ENCODE measurements at regions not wholly inside any gene's neighbourhood (a gene's known extent, or its start where the extent isn't known, plus 50 kb on each side); places are given as distances from the start of the nearest gene placed in this dataset.

GRCh38 chr7:68800316-68800715 lies 798.0 kb upstream of the AUTS2 start:
- no peak for DNase-seq (ENCODE audit: low spot score)
- no peaks in the 10 kb centered on the region for H3K36me3 ChIP-seq
- H3K4me3 ChIP-seq = no peak overlapping the region
- H3K9me3 ChIP-seq = no peaks in the 10 kb centered on the region
- H3K27me3 ChIP-seq (replicated peaks; ENCODE audit: insufficient read depth) = no peaks in the 10 kb centered on the region
- no peak for ATAC-seq (ENCODE audit: insufficient number of reproducible peaks, low FRiP score, low read depth)
- no peaks in the 10 kb centered on the region for H3K4me1 ChIP-seq (ENCODE audit: control insufficient read depth in 1 of 2, low read depth in 2 of 2)
- TF ChIP-seq CTCF (IDR thresholded peaks at IDR 0.05) = no peak
- no peak overlapping the region for H3K27ac ChIP-seq

GRCh38 chr7:68805159-68805558 lies 793.1 kb upstream of the AUTS2 start:
- no peak for ATAC-seq (ENCODE audit: insufficient number of reproducible peaks, low FRiP score, low read depth)
- no peaks in the 10 kb centered on the region for H3K27me3 ChIP-seq (replicated peaks; ENCODE audit: insufficient read depth)

GRCh38 chr7:68807666-68808065 lies 790.6 kb upstream of the AUTS2 start:
- no peak for TF ChIP-seq CTCF (IDR thresholded peaks at IDR 0.05)
- no peaks in the 10 kb centered on the region for H3K27me3 ChIP-seq (replicated peaks; ENCODE audit: insufficient read depth)
- no peaks in the 10 kb centered on the region for H3K36me3 ChIP-seq
- H3K9me3 ChIP-seq = no peaks in the 10 kb centered on the region
- H3K27ac ChIP-seq = no peak overlapping the region
- H3K4me3 ChIP-seq = no peak overlapping the region
- H3K4me1 ChIP-seq (ENCODE audit: control insufficient read depth in 1 of 2, low read depth in 2 of 2) = no peaks in the 10 kb centered on the region
- no peak for DNase-seq (ENCODE audit: low spot score)
- no peak for ATAC-seq (ENCODE audit: insufficient number of reproducible peaks, low FRiP score, low read depth)

More at GRCh38 chr7:68805159-68805558, 793.1 kb upstream of the AUTS2 start:
- DNase-seq (ENCODE audit: low spot score) = no peak
- Histone ChIP-seq H3K4me1 (ENCODE audit: control insufficient read depth in 1 of 2, low read depth in 2 of 2) (no peaks in the 10 kb centered on the region), H3K4me3 (no peak overlapping the region), H3K9me3 (no peaks in the 10 kb centered on the region), H3K27ac (no peak overlapping the region), H3K36me3 (no peaks in the 10 kb centered on the region)
- TF ChIP-seq CTCF (IDR thresholded peaks at IDR 0.05) = no peak

GRCh38 chr7:68813551-68814080 lies 784.7 kb upstream of the AUTS2 start:
- H3K4me3 ChIP-seq = no peak overlapping the region
- no peaks in the 10 kb centered on the region for H3K27me3 ChIP-seq (replicated peaks; ENCODE audit: insufficient read depth)
- no peak for TF ChIP-seq CTCF (IDR thresholded peaks at IDR 0.05)
- no peaks in the 10 kb centered on the region for H3K9me3 ChIP-seq
- H3K36me3 ChIP-seq = no peaks in the 10 kb centered on the region
- no peak overlapping the region for H3K27ac ChIP-seq
- H3K4me1 ChIP-seq (ENCODE audit: control insufficient read depth in 1 of 2, low read depth in 2 of 2) = no peaks in the 10 kb centered on the region
- DNase-seq (ENCODE audit: low spot score) = no peak
- no peak for ATAC-seq (ENCODE audit: insufficient number of reproducible peaks, low FRiP score, low read depth)

- TF ChIP-seq CTCF (IDR thresholded peaks at IDR 0.05) = no peak
- H3K36me3 ChIP-seq = no peaks in the 10 kb centered on the region
- no peak overlapping the region for H3K4me3 ChIP-seq
- H3K9me3 ChIP-seq = no peaks in the 10 kb centered on the region
- no peaks in the 10 kb centered on the region for H3K4me1 ChIP-seq (ENCODE audit: control insufficient read depth in 1 of 2, low read depth in 2 of 2)
- no peak for DNase-seq (ENCODE audit: low spot score)
- ATAC-seq (ENCODE audit: insufficient number of reproducible peaks, low FRiP score, low read depth) = no peak
- no peak overlapping the region for H3K27ac ChIP-seq
- H3K27me3 ChIP-seq (replicated peaks; ENCODE audit: insufficient read depth) = no peaks in the 10 kb centered on the region
Observed at GRCh38 chr7:68816491-68816890, 781.8 kb upstream of the AUTS2 start.
